Testis (tissue), 2 donors: ENCODE measurements at regions not wholly inside any gene's neighbourhood (a gene's known extent, or its start where the extent isn't known, plus 50 kb on each side); places are given as distances from the start of the nearest gene placed in this dataset.

Source experiments
- CTCF ChIP-seq, 3 experiments: fragments of 450-650 bp in 2 of 3; fragments of 200-600 bp in 1 of 3; sonication (generic) in 1 of 3; IDR thresholded peaks; one replicate each; pipeline ENCODE4 v1.5.1; 2016 to 2019; ENCODE audit warnings: antibody characterized with exemption in 3 of 3, mild to moderate bottlenecking in 2 of 3, moderate library complexity in 1 of 3
- POLR2A ChIP-seq: fragments of 450-650 bp; IDR thresholded peaks from one replicate; pipeline ENCODE4 v1.6.1; 2017; ENCODE audit warnings: antibody characterized with exemption, mild to moderate bottlenecking, moderate library complexity

- TF ChIP-seq POLR2A (no peak), CTCF (IDR thresholded peaks at IDR 0.05) (no peak)
Observed at GRCh38 chr13:83024955-83025594, 857.2 kb downstream of the SLITRK1 start.
